NCI-H1092 treated with DMSO at 0.1 percent for 48 hours (cell line): ENCODE measurements at regions not wholly inside any gene's neighbourhood (a gene's known extent, or its start where the extent isn't known, plus 50 kb on each side); places are given as distances from the start of the nearest gene placed in this dataset.
"Not testable (repeated sequence)": the region's sequence is repeated elsewhere in the genome, so short reads cannot be mapped to it uniquely, and the experiment has no call there.

ENCODE experiments used
- DNase-seq: peaks from one replicate; lab custom pipeline; 2025; lab: John Stamatoyannopoulos, UW

DNA sequence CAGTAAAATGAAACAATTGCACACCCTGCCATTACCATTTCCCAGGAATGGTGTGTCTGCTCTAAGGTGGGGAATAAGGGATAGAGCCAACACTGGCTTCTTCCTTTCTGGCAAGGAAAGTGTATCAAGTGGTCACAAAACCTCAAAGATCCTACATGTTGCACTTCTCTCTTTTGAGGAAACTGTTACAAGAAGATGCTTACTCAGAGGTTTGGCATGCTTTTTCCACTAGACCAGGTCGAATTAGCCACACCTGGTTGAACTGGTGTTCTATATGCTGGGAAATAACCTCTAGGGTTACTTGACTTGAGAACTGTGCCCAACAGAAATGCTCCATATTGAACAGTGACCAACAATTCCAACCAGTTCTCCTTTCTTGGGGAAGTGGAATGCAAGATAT, 102.9 kb downstream of the LRRN1 start:
- no peak for DNase-seq

DNA sequence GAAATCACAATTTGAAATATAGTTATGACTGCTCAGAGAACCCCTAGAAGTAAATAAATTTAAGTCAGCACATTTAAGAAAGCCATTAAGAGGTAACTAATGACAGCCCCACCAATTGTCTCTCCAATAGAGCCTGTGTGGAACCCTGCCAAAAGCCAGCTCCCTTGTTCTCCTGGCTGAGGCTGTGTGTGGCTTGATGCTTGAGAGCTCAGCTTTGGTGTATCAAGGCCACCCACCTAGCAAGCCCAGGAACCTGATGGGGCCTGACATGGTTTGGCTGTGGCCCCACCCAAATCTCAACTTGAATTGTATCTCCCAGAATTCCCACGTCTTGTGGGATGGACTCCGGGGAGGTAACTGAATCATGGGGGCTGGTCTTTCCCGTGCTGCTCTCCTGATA, 106.9 kb downstream of the LRRN1 start:
- no peak for DNase-seq

DNA sequence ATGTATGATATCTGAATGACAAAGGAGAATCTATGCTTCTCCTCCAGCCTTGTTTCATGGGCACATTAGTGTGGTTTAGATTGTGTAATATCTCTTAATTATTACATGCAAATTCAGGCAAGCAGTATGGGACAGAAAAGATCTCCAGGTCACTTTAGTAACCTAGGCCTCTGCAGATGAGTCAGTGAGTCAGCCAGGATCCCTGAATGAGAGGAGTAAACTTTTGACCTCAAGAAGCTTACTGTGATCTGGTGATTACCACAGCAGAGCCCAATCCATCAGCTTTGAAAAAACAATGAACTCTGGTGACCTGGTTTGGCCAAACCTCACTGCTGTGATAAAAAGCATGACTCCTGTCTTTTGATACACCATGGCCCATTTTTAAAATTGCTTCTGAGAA, 107.8 kb downstream of the LRRN1 start:
- no peak for DNase-seq

DNA sequence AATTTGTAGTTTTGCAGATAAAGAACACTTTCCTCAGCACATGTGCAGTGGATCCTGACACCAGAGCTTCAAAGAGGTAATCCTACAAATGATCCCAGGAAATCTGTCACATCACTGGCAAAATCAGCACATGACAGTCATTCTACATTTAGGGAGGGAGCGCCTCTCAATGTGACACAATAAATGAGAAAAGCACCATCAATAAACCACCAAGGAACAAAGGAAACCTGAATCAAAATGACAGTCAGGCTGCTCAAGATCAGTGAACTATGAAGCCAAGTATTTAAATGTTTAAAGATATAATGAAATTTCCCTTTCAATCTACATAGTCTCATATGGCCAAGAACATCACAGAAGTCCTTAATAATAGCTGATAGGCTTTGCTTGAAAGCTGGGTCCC, 119.5 kb downstream of the LRRN1 start:
- DNase-seq: no peak

DNA sequence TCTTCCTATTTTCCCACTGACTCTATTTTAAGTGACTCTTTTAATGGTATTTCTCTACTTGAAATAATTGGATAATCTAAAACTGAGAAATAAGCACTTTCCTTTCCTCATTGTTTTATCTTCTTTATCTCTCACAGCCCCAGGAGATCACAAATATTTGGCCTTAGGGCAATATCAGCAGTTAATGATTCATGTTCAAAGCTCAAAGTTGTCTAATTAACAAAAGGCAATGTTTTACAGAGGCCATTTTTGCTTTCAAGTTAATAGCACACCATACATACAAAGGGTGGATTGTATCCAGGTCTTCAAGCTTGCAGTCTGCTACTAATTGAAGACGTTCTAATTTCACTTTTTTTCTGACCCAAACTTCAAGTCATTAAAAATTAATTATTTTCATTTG, 120.1 kb downstream of the LRRN1 start:
- no peak for DNase-seq

DNA sequence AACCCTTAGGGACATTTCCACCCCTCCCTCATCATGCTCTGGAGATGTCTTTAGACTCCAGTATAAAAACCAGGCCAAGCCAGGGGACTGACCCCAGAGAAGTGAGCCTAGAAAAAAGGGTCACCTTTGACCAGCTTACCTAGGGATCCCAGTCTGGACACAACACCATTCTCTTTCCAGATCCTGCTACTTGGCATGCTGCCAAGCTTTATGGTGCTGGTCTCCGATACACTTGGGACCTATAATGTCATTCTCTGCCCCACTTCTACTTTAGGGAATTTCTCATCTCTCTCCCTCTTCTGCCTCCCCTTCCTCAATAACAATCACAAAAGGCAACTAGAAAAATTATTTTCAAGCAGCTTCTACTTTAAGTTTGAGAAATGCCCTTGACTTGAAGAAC, 124.4 kb downstream of the LRRN1 start:
- no peak for DNase-seq

DNA sequence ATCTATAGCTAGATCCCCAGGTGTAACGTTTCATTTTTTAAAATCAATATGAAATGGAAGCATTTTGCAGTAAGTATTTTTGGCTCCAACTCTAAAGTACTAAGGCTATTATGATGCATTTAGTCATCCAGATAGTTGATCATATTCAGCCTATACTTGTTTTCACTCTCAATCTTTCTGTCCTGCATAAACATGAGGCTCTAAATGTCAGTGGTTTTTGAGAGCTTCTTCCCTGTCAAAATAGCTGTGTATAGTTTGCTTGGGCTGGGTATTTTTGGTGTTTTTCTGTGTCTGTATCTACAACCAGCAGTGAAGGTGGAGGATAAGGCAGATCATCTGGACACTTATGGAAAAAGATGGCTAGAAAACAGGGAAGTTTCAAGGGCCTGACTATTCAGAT, 128.0 kb downstream of the LRRN1 start:
- DNase-seq: no peak

DNA sequence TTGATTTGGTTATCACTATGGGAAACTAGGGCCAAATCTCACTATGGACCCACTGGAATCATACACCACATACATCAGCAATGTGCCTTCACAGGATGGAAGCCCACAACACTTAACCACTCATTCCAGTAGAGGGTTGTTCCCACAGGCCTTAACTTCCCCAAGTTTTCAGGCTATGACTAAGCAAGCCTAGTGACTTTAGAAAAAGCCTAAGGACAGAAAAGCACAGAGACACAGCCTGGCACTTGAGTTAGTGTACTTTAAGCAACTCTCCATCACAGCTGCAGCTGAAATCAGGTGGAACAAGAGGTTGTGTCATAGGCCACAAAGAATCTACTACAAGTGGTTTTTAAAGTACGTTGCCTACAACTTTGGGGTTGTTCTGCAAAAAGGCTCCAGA, 128.7 kb downstream of the LRRN1 start:
- DNase-seq: no peak

DNA sequence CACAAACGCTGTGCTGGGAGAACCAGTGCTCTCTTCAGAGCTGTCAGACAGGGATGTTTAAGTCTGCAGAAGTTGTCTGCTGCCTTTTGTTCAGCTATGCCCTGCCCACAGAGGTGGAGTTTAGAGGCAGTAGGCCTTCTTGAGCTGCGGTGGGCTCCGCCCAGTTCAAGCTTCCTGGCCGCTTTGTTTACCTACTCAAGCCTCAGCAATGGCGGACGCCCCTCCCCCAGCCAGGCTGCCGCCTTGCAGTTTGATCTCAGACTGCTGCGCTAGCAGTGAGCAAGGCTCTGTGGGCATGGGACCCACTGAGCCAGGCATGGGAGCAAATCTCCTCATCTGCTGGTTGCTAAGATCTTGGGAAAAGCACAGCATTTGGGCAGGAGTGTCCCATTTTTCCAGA, 142.1 kb downstream of the LRRN1 start:
- not testable (repeated sequence) for DNase-seq

DNA sequence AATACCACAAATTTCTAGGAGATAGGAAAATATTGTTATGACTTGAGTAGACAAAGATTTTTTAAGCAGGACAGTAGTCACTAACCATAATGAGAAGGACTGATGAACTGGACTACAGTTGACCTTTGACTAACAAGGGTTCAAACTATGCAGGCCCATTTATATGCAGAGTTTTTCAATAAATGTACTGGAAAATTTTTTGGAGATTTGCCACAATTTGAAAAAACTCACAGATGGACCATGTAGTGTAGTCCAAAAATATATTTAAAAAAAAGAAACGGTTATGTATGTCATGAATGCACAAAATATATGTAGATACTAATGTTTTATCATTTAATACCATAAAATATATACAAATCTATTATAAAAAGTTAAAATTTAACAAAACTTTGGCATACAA, 151.8 kb downstream of the LRRN1 start:
- no peak for DNase-seq

DNA sequence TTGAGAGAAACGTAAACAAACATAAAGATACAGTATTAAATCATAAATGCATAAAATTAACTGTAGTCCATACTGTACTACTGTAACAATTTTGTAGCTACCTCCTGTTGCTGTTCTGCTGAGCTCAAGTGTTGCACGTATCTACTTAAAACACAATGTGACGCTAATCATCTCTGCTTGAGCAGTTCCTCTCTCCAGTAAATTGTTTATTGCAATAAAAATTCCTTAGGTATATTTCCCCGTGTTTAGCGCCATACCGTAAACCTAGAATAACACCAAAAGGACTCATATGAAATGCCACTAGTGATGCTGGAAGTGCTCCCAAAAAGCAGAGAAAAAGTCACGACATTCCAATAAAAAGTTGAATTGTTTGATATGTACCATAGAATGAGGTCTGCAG, 152.3 kb downstream of the LRRN1 start:
- DNase-seq: no peak

DNA sequence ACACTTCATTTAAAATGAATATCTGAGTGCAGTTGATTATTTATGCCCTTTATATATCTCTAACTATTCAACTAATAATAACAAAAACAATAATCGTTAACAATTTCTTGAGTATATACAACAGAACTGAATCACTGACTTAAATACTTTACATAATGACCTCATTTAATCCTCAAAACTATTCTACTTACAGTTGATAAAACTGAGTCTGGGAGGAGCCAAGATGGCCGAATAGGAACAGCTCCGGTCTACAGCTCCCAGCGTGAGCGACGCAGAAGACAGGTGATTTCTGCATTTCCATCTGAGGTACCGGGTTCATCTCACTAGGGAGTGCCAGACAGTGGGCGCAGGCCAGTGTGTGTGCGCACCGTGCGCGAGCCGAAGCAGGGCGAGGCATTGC, 163.6 kb downstream of the LRRN1 start:
- not testable (repeated sequence) for DNase-seq

DNA sequence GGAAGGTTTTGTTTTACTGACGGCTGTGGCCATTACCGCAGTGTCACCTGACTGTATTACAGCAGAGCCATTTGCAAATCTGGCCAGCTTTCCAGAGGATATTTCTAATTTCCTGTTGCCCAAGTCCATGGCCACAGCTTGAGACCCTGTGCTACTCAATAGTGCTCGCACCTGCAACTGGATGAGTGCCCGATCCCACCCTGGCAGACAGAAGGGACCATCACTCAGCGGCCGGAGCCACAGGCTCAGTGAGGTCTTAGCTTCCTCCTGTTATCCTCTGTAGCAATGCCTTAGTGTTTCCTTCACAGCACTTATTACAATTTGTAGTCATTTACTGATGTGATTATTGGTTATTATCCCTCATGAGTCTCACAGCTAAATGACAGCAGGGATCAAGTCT, 184.8 kb downstream of the LRRN1 start:
- DNase-seq: no peak

DNA sequence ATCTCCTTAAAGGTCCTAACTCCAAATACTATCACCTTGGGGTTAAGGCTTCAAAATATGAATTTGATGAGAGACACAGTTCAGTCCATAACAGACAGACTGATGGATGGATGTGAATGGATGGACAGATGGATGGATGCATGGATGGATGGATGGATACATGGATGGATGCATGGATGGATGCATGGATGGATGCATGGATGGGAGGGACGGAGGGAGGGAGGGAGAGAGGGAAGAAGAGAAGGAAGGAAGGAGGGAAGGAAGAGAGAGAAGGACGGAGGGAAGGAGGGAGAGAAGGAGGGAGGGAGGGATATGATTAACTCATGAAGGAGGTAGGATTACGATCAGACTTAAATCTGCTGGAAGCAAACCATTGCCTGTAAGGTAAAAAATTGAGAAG, 192.4 kb downstream of the LRRN1 start:
- no peak for DNase-seq

DNA sequence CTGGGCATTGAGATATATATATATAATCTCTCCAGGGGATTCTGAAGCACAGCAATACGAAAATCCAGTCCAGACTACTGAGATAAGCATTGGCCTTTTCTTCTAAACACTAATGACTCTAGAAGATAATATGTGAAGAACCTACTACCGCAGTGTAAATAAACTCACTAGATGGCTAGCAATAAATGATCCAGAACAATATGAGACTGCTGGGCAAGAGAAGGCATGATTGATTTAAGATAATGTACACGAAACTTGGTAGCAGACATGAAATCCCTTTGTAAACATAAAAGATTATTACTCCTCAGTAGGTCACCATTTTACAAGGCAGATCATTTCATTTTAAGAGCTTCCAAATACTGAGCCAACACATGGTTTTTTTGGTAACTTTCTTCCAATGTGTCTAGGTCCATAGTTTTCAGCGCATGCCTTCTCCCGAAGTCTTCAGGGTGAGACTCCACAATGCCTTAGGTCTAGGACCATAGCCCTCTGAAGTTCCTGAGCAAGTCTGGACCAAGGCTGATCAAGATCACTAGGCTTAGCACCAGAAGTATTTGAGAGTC, 193.2 kb downstream of the LRRN1 start:
- no peak for DNase-seq

DNA sequence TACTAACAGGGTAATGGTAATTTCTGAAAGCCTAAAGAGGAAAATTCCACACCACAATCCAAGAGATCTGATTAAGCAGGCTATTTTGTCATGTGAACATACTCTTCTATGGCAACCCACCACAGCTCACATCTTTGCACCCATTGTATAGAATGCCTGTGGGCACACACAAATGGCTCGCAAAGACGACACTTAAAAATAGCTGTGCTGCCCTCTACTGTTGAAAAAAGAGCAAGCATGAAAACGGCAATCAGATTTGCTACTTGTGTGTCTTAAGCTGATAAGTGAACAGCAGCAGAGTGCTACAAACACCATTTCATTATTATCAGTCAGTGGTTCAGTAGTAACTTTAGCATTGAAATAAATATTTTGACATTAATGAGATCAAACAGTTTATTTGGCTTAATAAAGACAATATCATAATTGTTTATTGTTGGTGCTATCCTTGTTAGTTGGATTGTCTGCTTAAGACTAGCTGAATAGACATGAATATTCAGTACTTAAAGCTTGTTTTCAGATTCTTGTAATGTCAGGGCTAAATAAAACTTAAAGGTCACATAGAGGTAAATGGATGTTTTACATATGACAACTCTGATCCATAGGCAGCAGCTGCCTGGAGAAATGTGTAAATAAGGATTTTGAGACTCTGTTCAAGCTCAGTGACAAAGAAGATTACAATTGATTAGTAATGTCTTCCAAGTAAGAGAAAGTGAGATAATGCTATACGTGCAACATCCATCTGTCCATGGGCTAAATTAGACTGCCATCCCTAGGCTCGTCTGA, 199.1 kb downstream of the LRRN1 start:
- DNase-seq: peak; percentile 5

DNA sequence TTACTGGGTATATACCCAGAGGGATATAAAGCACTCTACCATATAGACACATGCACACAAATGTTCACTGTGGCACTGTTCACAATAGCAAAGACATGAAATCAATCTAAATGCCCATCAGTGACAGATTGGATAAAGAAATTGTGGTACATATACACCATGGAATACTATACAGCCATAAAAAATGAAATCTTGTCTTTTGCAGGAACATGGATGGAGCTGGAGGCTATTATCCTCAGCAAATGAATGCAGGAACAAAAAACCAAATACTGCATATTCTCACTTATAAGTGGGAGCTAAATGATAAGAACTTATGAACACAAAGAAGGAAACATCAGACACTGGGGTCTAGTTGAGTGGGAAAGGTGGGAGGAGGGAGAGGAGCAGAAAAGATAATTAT, 200.1 kb downstream of the LRRN1 start:
- not testable (repeated sequence) for DNase-seq

DNA sequence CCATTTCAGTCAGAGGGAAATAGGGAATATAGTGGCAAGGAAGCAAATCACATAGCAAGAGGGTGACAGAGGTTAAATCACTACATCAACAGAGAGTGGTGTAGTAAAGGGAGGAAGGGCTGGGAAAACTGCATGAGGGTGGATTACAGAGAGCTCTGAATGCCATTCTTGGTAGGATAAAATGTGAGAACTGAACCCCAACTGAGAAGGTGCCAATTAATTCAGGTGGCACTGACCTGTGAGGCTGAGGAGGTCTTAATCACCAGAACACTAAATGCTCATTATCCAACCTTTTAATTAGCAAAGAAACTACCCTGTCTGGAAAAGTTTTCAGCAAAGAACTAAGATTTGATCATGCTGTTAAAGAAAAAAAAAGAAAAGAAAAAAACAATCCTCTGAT, 202.7 kb downstream of the LRRN1 start:
- no peak for DNase-seq

DNA sequence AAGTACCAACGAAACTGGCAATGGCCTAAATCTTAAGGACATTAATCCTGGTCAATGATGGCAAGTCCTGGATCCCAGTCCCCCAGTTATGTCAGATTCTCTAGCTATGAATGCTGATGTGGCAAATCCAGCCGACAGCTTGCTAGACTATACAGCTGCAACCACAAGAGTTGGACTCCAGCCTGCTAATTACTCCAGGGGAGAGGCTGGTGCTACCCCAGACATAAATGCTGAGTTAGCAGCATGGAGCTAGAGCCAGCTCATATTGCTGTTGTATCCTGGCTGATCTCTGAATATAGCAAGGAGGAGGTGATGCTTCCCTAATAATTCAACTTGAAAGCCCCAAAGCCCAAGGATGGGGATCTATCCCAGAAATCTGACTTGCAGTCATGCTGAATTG, 207.1 kb downstream of the LRRN1 start:
- no peak for DNase-seq

DNA sequence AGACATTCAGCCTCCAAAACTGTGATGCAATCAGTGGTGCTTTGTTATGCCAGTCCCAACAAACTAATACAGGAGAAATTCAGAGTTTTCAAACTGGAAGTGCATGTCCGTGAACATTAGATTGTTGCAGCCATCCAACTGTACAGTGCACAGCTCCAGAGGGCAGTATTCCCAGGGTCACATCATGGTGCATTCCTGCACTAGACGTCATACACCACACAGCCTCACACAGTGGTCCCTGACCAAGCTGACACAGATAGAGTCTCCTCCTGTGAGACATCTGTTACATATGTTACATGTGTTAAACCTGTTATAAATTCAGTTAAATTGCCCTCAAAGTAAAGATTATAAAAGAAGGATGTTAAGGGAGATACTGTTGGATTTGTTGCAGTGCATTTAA, 209.0 kb downstream of the LRRN1 start:
- DNase-seq: no peak

DNA sequence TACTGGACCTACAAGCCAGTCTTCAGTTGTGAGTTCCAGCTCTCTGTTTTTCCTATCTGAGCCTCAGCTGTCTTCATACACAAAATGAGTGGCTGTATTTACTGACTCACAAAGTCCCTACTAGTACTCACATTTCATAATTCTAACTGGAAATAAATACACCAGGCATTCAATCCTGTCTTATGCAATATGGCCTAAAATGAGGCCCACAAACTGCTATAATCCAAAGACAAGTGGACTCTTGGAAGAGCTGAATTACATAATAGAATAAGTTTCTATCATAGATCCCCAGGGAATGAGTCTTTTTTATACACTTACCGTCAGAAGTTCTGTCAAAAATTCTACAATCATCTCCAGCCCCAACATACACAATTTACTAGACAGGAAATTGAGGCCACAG, 211.9 kb downstream of the LRRN1 start:
- DNase-seq: no peak

DNA sequence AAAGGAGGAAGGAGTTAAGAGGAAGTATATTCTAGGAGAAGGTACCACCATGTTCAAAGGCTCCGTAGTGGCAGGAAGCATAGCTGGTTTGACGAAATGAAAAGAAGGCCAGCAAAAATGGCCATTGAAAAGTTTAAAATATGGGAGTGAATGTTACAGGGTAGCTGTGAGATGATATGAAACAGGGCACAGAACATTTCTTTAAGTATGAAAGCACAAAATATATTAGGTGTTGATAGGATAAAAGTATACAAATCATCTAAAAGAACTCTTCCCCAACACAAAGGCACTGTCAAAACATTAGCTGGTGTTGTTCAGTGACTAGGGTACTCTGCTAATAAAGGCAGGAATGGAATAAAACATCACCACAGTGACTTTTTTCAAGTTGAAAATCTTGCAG, 216.2 kb downstream of the LRRN1 start:
- no peak for DNase-seq

DNA sequence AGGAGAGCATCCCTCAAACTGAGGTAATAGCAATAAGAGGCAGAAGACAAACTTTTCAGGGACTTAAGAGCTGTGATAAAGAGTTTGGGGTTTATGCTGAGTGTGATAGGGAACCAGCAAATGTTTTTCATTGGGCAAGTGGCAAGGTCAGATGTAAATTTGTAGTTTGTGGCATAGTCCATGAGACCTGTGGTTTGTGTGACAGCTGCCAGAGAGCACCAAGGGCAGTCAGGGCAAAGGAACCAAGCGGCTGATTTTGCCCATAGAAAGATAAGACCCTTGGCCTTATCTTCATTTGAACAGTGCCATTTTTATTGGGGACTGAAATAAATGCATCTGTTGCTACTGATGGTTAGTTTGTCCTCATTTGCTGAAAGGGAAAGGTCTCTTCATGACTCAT, 220.3 kb downstream of the LRRN1 start:
- DNase-seq: no peak

DNA sequence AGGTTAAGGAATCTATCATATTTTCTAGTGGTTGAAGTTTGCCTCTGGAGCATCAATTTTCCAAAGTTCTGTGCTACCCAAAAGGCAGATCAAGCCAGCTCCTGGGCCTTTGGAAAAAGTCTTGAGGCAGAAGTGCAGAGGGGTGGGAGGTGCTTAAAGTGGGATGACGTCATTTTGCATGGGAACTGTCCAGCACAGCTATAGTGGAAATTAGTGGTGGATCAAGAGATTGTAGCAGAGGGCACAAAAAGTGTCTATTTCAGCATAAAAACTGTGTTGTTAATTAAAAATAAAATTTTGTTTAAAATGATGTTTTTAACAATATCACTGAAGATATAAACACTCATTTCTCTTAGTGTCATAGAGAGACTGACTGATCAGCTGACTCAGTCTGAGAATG, 221.9 kb downstream of the LRRN1 start:
- DNase-seq: no peak
